ENCODE measurements at regions not wholly inside any gene's neighbourhood (a gene's known extent, or its start where the extent isn't known, plus 50 kb on each side); places are given as distances from the start of the nearest gene placed in this dataset.

DNA sequence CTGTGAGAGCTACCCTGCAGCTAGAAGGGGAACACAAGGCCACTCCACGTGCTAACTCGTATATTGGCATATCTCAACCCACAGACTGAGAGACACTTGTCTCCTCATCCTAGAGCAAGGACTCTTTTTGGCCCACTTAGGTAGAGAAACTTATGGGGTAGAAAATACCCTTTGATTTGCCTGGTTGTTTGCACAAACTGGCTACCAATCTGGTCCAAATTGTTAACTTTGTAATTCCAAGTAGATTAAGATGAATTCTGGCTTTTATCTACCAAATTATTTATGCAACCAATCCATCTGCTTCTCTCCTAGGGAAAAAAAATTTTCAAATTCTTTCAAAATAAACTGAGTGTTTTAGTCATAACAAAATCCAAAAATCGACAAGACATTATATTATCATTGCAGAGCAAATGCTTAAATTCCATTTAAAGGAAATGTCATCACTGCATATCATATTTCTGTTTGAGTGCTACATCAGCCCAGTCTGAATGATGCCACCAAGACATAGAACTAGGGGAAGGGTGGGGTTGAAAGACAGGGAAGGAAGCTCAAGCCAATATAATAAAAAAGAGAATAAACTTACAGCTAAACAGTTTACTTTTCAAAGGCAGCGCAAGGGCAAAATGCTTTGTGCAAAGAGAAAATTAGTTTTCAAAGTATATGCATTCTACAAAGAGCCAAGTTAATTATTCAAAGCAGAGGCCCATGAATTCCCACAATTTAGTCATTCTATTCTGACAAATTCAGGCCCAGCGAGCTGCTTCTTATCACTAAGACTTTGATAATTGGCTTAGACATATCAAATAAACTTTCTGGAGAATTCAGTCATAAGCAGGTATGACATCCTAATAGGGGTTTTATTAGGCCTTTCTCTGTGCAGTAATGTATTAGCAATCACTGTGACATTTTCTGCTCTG, 198.0 kb downstream of the CAAP1 start:
- Histone ChIP-seq H3K4me3 (no peak overlapping the region), H3K9me3 (peaks cover 0 to 7% (median 0%) of the 10 kb centered on the region in 4 donors), H3K27ac (no peak overlapping the region), H3K27me3 (no peaks in the 10 kb centered on the region), H3K36me3 (no peaks in the 10 kb centered on the region), H3K4me1 (no peaks in the 10 kb centered on the region)
- TF ChIP-seq POLR2A (IDR thresholded peaks at IDR 0.05): no peak
- no peak for TF ChIP-seq EP300 (IDR thresholded peaks at IDR 0.05)
- TF ChIP-seq, protein P1, sequence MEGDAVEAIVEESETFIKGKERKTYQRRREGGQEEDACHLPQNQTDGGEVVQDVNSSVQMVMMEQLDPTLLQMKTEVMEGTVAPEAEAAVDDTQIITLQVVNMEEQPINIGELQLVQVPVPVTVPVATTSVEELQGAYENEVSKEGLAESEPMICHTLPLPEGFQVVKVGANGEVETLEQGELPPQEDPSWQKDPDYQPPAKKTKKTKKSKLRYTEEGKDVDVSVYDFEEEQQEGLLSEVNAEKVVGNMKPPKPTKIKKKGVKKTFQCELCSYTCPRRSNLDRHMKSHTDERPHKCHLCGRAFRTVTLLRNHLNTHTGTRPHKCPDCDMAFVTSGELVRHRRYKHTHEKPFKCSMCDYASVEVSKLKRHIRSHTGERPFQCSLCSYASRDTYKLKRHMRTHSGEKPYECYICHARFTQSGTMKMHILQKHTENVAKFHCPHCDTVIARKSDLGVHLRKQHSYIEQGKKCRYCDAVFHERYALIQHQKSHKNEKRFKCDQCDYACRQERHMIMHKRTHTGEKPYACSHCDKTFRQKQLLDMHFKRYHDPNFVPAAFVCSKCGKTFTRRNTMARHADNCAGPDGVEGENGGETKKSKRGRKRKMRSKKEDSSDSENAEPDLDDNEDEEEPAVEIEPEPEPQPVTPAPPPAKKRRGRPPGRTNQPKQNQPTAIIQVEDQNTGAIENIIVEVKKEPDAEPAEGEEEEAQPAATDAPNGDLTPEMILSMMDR (IDR thresholded peaks at IDR 0.05): no peak
- DNase-seq (ENCODE audit: low spot score in 2 of 2): no peak
- WGBS, 2 donors: 82% methylated on average over 5 of the region's 5 CpGs

DNA sequence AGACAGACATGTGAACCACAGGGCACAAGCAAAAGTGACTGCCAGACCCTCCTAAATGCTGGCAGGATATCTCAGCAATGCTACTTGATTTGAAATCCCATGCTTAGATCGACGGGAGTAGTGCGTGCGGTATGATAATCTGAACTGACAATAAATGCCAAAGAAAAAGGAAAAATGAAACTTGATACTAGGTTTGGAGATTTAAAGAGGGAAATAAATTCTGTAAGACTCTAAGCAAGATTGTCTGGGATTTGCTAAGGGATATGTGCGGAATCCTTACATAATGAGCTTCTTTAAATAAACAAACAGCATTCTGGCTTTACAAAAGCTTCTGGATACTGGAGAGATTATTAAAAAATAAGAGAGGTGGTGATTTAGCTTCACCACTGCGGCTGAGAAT, 203.6 kb downstream of the CAAP1 start:
- WGBS, 2 donors: 68 to 69% methylated on average over 6 of the region's 6 CpGs
- TF ChIP-seq, protein P1 (IDR thresholded peaks at IDR 0.05): no peak
- no peak for TF ChIP-seq EP300 (IDR thresholded peaks at IDR 0.05)
- TF ChIP-seq POLR2A (IDR thresholded peaks at IDR 0.05): no peak
- no peak for DNase-seq (ENCODE audit: low spot score in 2 of 2)
- Histone ChIP-seq H3K4me1 (no peaks in the 10 kb centered on the region), H3K4me3 (no peak overlapping the region), H3K36me3 (no peaks in the 10 kb centered on the region), H3K27me3 (no peaks in the 10 kb centered on the region), H3K9me3 (no peaks in the 10 kb centered on the region), H3K27ac (no peak overlapping the region)

DNA sequence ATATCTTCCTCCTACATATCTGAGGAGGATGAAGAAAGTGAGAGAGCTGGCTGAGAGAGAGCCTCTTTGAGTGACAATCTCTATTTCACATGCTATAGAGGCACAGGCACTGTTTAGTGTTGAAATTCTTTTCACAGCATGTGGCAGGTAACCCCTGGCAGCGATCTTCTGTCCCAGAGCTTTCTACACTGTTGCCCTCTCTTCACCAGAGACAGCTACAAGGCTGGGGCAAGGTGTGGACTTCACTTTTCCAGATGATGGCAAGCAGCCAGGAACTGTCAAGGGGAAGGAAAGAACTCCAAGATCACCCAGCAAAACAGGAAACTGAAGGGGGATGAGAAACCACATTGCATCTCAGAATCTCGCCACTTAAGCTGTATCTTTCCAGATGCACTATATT, 205.2 kb downstream of the CAAP1 start:
- no peak overlapping the region for H3K27ac ChIP-seq
- no peak overlapping the region for H3K4me3 ChIP-seq
- WGBS, 2 donors: 44 to 49% methylated on average over 2 of the region's 2 CpGs
- H3K27me3 ChIP-seq: no peaks in the 10 kb centered on the region
- H3K4me1 ChIP-seq: no peaks in the 10 kb centered on the region
- DNase-seq (ENCODE audit: low spot score in 2 of 2): no peak
- TF ChIP-seq EP300 (IDR thresholded peaks at IDR 0.05): no peak
- TF ChIP-seq, protein P1 (IDR thresholded peaks at IDR 0.05): no peak
- TF ChIP-seq POLR2A (IDR thresholded peaks at IDR 0.05): no peak
- H3K9me3 ChIP-seq: no peaks in the 10 kb centered on the region
- H3K36me3 ChIP-seq: no peaks in the 10 kb centered on the region

DNA sequence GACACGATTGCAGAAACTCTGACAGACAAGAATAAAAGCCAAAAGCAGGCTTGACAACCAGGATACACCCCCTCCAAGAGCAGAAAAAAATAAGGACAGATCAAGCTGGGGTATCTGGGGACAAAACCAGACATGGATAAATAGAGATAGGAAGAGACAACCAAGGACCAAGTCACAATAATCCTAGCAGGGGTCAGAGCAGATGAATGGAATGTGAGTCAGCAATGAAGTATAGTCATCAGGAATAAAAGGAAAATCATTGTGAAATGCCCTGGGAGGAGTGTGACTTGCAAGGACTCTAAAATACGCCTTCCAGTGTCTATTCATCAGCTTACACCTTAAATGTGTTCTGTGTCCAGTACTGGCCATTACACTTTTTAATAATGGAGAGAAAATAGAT, 206.8 kb downstream of the CAAP1 start:
- DNase-seq (ENCODE audit: low spot score in 2 of 2): no peak
- 59 to 70% methylated on average over 2 of the region's 2 CpGs for WGBS, 2 donors
- H3K4me3 ChIP-seq: no peak overlapping the region
- no peaks in the 10 kb centered on the region for H3K4me1 ChIP-seq
- H3K27me3 ChIP-seq: no peaks in the 10 kb centered on the region
- H3K36me3 ChIP-seq: no peaks in the 10 kb centered on the region
- H3K27ac ChIP-seq: no peak overlapping the region
- H3K9me3 ChIP-seq: no peaks in the 10 kb centered on the region
- no peak for TF ChIP-seq POLR2A (IDR thresholded peaks at IDR 0.05)
- TF ChIP-seq, protein P1 (IDR thresholded peaks at IDR 0.05): no peak
- TF ChIP-seq EP300 (IDR thresholded peaks at IDR 0.05): no peak

DNA sequence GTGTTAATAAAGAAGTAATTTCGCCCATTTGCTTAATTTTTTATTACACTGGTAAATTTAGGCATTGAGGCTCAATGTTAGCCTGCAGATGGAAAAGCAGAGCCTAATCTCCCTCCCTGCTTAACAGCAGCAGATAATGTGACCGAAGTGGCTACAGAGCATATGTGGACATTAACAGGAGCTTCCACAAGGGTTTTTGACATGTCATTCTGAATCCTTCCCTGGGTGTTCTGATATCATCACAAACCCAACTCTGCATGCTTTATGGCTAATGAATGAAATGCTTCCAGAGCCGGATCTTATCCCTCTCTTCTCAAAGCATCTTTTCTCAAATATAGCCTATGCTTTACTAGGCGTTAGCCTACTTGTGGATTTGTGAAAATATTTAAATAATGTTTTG, 208.6 kb downstream of the CAAP1 start:
- no peak overlapping the region for H3K27ac ChIP-seq
- no peaks in the 10 kb centered on the region for H3K4me1 ChIP-seq
- H3K9me3 ChIP-seq: no peaks in the 10 kb centered on the region
- TF ChIP-seq, protein P1 (IDR thresholded peaks at IDR 0.05): no peak
- no peak for TF ChIP-seq POLR2A (IDR thresholded peaks at IDR 0.05)
- no peak for TF ChIP-seq EP300 (IDR thresholded peaks at IDR 0.05)
- DNase-seq (ENCODE audit: low spot score in 2 of 2): no peak
- H3K27me3 ChIP-seq: no peaks in the 10 kb centered on the region
- H3K4me3 ChIP-seq: no peak overlapping the region
- no peaks in the 10 kb centered on the region for H3K36me3 ChIP-seq
- WGBS, 2 donors: 80 to 81% methylated on average over 4 of the region's 4 CpGs
